Neuronal stem cell (in vitro differentiated cells): ENCODE measurements at regions not wholly inside any gene's neighbourhood (a gene's known extent, or its start where the extent isn't known, plus 50 kb on each side); places are given as distances from the start of the nearest gene placed in this dataset.

Source experiments
- DNase-seq: peaks from one replicate; pipeline ENCODE4 v3.0.0-alpha.2; 2013; ENCODE audit warnings: low spot score
- H2AFZ ChIP-seq: one replicate; pipeline ENCODE4 v1.6.1; 2013; ENCODE audit warnings: mild to moderate bottlenecking, low read length, inconsistent platforms
- H2AK5ac ChIP-seq: 2 replicates; pipeline ENCODE4 v1.6.1; 2013; ENCODE audit warnings: low read depth, mild to moderate bottlenecking, inconsistent platforms, low read length, moderate library complexity, mixed read lengths
- H2BK120ac ChIP-seq: 2 replicates; pipeline ENCODE4 v1.6.1; 2013; ENCODE audit warnings: low read depth, mild to moderate bottlenecking, inconsistent platforms, low read length, moderate library complexity, mixed read lengths
- H2BK12ac ChIP-seq: one replicate; pipeline ENCODE4 v1.6.1; 2013; ENCODE audit warnings: low read length, inconsistent platforms
- H2BK15ac ChIP-seq: 2 replicates; pipeline ENCODE4 v1.6.1; 2013; ENCODE audit warnings: mild to moderate bottlenecking, low read length, inconsistent platforms, mixed read lengths
- H2BK5ac ChIP-seq: one replicate; pipeline ENCODE4 v1.6.1; 2013; ENCODE audit warnings: inconsistent platforms, mild to moderate bottlenecking, low read length, moderate library complexity
- H3K14ac ChIP-seq: one replicate; pipeline ENCODE4 v1.6.1; 2013; ENCODE audit warnings: low read length, inconsistent platforms
- H3K18ac ChIP-seq: 2 replicates; pipeline ENCODE4 v1.6.1; 2013; ENCODE audit warnings: low read length, inconsistent platforms
- H3K23ac ChIP-seq: 2 replicates; pipeline ENCODE4 v1.6.1; 2013; ENCODE audit warnings: low read depth, mild to moderate bottlenecking, mixed read lengths, low read length, inconsistent platforms; ENCODE audit not compliant: poor library complexity
- H3K27ac ChIP-seq: replicated peaks from 3 replicates; pipeline ENCODE4 v1.5.1; 2013; ENCODE audit warnings: low read length, inconsistent platforms
- H3K27me3 ChIP-seq, 3 experiments: 2 replicates each; pipeline ENCODE4 v1.6.1; 2013; ENCODE audit warnings: low read length in 3 of 3, mild to moderate bottlenecking in 2 of 3, inconsistent platforms in 1 of 3, low read depth in 1 of 3, mixed read lengths in 1 of 3, moderate library complexity in 1 of 3; ENCODE audit not compliant: control insufficient read depth in 3 of 3, insufficient read depth in 3 of 3
- H3K36me3 ChIP-seq, 2 donors: replicated peaks in 1 of 2; 2 replicates each; pipeline ENCODE4 v1.6.1; 2013; ENCODE audit warnings: low read length in 2 of 2; ENCODE audit not compliant: control insufficient read depth in 2 of 2, insufficient read depth in 2 of 2
- H3K4ac ChIP-seq: 2 replicates; pipeline ENCODE4 v1.6.1; 2013; ENCODE audit warnings: inconsistent platforms, mild to moderate bottlenecking, low read length, moderate library complexity
- H3K4me1 ChIP-seq, 2 donors: 1 replicate in 1 of 2; 2 replicates in 1 of 2; pipeline ENCODE4 v1.6.1; 2013; ENCODE audit warnings: low read length in 2 of 2, low read depth in 1 of 2; ENCODE audit not compliant: control insufficient read depth in 2 of 2, insufficient read depth in 1 of 2
- H3K4me2 ChIP-seq: one replicate; pipeline ENCODE4 v1.6.1; 2013; ENCODE audit warnings: mild to moderate bottlenecking, low read length, inconsistent platforms; ENCODE audit not compliant: insufficient read depth, poor library complexity, severe bottlenecking
- H3K4me3 ChIP-seq, 2 donors: 2 replicates each; pipeline ENCODE4 v1.5.1; 2013; ENCODE audit warnings: low read length in 2 of 2, mild to moderate bottlenecking in 2 of 2, inconsistent platforms in 1 of 2, moderate library complexity in 1 of 2
- H3K79me1 ChIP-seq: one replicate; pipeline ENCODE4 v1.6.1; 2013; ENCODE audit warnings: low read depth, mild to moderate bottlenecking, inconsistent platforms, low read length, moderate library complexity
- H3K9ac ChIP-seq: one replicate; pipeline ENCODE4 v1.6.1; 2013; ENCODE audit warnings: mild to moderate bottlenecking, low read depth, low read length, inconsistent platforms; ENCODE audit not compliant: poor library complexity
- H3K9me3 ChIP-seq, 2 donors: replicated peaks in 1 of 2; 2 replicates each; pipeline versions ENCODE3 to v1.6.1; 2013; ENCODE audit warnings: low read length in 2 of 2, mild to moderate bottlenecking in 2 of 2, inconsistent platforms in 1 of 2, low read depth in 1 of 2, mixed read lengths in 1 of 2, moderate library complexity in 1 of 2; ENCODE audit not compliant: control insufficient read depth in 2 of 2, insufficient read depth in 1 of 2
- H4K8ac ChIP-seq: one replicate; pipeline ENCODE4 v1.6.1; 2013; ENCODE audit warnings: low read depth, mild to moderate bottlenecking, inconsistent platforms, low read length, moderate library complexity
- H4K91ac ChIP-seq: one replicate; pipeline ENCODE4 v1.6.1; 2013; ENCODE audit warnings: low read length, low read depth, mild to moderate bottlenecking, inconsistent platforms; ENCODE audit not compliant: poor library complexity
- WGBS, 2 donors: extraction: QIAGEN DNeasy Blood & Tissue Kit; methylation state at CpG; one replicate each; pipeline ENCODE4 v1.1.7; 2013; ENCODE audit warnings: missing lambda C conversion rate in 2 of 2, mixed read lengths in 1 of 2; ENCODE audit not compliant: insufficient read length in 2 of 2, insufficient replicate concordance in 1 of 2; ENCODE audit errors: extremely low coverage in 2 of 2; 5-methylcytosine and 5-hydroxymethylcytosine counted together

DNA sequence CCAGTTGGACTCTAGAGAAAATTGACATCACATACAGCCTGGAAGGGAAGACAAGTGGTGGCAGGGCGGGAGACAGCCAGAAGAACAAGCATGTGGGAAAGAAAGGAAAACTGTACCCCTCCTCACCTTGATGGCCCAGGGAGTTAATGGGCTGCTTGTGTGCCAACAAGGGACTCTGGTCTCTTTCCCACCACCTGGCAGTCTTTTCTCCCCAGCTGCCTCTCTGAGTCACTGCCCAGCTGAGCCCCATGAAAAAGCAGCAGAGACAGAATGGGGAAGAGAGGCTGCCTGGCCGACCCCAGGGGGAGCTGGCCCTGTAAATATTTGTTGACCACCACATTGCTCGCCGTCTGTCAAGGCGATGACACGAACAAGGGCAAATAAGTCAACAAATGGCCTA lies 359.4 kb downstream of the ENC1 start:
- no peak overlapping the region for H3K4ac ChIP-seq
- no peak overlapping the region for H2AK5ac ChIP-seq
- H3K4me3 ChIP-seq, result no peak overlapping the region
- H2BK120ac ChIP-seq, result no peak overlapping the region
- no peaks in the 10 kb centered on the region for H3K79me1 ChIP-seq
- no peak overlapping the region for H3K23ac ChIP-seq
- no peak overlapping the region for H3K4me2 ChIP-seq
- no peak overlapping the region for H2BK5ac ChIP-seq
- H2AFZ ChIP-seq, result peak overlapping the region; percentile 19
- no peak overlapping the region for H2BK12ac ChIP-seq
- H3K27me3 ChIP-seq, result peaks cover 0 to 5% (median 0%) of the 10 kb centered on the region in 3 experiments
- no peak overlapping the region for H4K8ac ChIP-seq
- peak overlapping the region; percentile 24 for H2BK15ac ChIP-seq
- no CpG with 5 or more reads among the region's 6 CpGs for WGBS, 2 donors
- no peak overlapping the region for H3K27ac ChIP-seq
- no peak overlapping the region for H4K91ac ChIP-seq
- H3K14ac ChIP-seq, result no peak overlapping the region
- H3K9me3 ChIP-seq, result peaks cover 0 to 3% of the 10 kb centered on the region in 2 donors
- H3K18ac ChIP-seq, result no peak overlapping the region
- no peak for DNase-seq
- peaks cover 4% of the 10 kb centered on the region in 2 donors for H3K4me1 ChIP-seq
- no peaks in the 10 kb centered on the region for H3K36me3 ChIP-seq
- H3K9ac ChIP-seq, result no peak overlapping the region

GRCh38 chr5:74280306-74280705 lies 360.2 kb downstream of the ENC1 start:
- H3K9me3 ChIP-seq, result peaks cover 0 to 3% of the 10 kb centered on the region in 2 donors
- H3K4me1 ChIP-seq, result peaks cover 0 to 4% of the 10 kb centered on the region in 2 donors
- no peak overlapping the region for H2BK5ac ChIP-seq
- H2BK15ac ChIP-seq, result no peak overlapping the region
- H3K27ac ChIP-seq, result no peak overlapping the region
- H2BK12ac ChIP-seq, result no peak overlapping the region
- no peak overlapping the region for H2AK5ac ChIP-seq
- H3K9ac ChIP-seq, result no peak overlapping the region
- H3K4me2 ChIP-seq, result no peak overlapping the region
- no peak overlapping the region for H4K8ac ChIP-seq
- H3K79me1 ChIP-seq, result no peaks in the 10 kb centered on the region
- H2BK120ac ChIP-seq, result no peak overlapping the region
- no peak overlapping the region for H3K4ac ChIP-seq
- H3K4me3 ChIP-seq, result no peak overlapping the region
- H4K91ac ChIP-seq, result no peak overlapping the region
- H3K36me3 ChIP-seq, result no peaks in the 10 kb centered on the region
- no peak overlapping the region for H3K23ac ChIP-seq
- peaks cover 0 to 5% (median 0%) of the 10 kb centered on the region in 3 experiments for H3K27me3 ChIP-seq
- no CpG with 5 or more reads among the region's 1 CpG for WGBS, 2 donors
- no peak for DNase-seq
- no peak overlapping the region for H3K18ac ChIP-seq
- no peak overlapping the region for H3K14ac ChIP-seq
- no peak overlapping the region for H2AFZ ChIP-seq

DNA sequence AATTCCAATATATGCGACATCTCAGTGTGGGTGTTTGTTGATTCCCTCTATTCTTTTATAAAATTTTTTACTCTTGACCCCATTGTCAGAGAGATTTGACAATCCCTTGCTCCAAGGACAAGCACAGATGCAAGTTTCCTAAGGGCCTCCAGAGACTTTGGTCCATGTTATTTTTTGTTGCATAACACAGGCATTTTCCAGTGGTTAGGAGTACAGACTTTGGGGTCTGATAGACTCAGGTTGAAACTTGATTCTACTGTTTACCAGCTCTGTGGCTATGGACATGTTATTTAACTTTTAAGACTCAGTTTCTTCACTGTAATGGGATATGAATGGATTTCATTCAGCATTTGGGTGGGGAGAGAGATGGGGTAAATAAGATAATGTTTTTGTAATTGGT lies 361.3 kb downstream of the ENC1 start:
- H2BK15ac ChIP-seq, result no peak overlapping the region
- H2BK5ac ChIP-seq, result no peak overlapping the region
- H3K27me3 ChIP-seq, result peaks cover 0 to 5% (median 0%) of the 10 kb centered on the region in 3 experiments
- no peak overlapping the region for H2AFZ ChIP-seq
- no peak overlapping the region for H3K4me3 ChIP-seq
- H3K4me1 ChIP-seq, result peaks cover 0 to 4% of the 10 kb centered on the region in 2 donors
- H3K27ac ChIP-seq, result no peak overlapping the region
- H4K91ac ChIP-seq, result no peak overlapping the region
- no peak overlapping the region for H3K23ac ChIP-seq
- H3K14ac ChIP-seq, result no peak overlapping the region
- no peak overlapping the region for H4K8ac ChIP-seq
- no peaks in the 10 kb centered on the region for H3K36me3 ChIP-seq
- no peak for DNase-seq
- H3K4ac ChIP-seq, result no peak overlapping the region
- H3K18ac ChIP-seq, result no peak overlapping the region
- H3K4me2 ChIP-seq, result no peak overlapping the region
- H2AK5ac ChIP-seq, result no peak overlapping the region
- no peak overlapping the region for H2BK12ac ChIP-seq
- H3K9ac ChIP-seq, result no peak overlapping the region
- no peaks in the 10 kb centered on the region for H3K79me1 ChIP-seq
- no CpG with 5 or more reads among the region's 1 CpG for WGBS, 2 donors
- peaks cover 0 to 3% of the 10 kb centered on the region in 2 donors for H3K9me3 ChIP-seq
- no peak overlapping the region for H2BK120ac ChIP-seq

DNA sequence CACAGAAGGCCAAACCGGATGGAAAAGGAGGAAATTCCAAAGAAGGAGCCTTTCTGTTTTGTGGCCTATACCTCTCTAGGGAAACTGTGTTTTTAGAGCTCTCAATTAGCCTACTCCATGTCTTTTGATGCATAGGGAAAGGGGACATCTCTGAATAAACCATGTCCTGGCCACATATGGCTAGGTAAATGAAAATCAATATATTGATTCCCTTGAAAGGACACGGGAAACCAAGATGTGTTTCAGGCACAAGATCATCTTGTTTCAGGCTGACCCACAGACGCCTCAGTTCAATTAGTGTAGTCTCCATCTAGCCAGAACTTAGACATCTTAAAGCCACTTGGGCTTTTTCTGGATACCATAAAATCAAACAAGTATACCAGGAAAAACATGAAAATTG lies 363.1 kb downstream of the ENC1 start:
- H3K14ac ChIP-seq, result no peak overlapping the region
- DNase-seq, result no peak
- H3K18ac ChIP-seq, result no peak overlapping the region
- no peak overlapping the region for H3K9ac ChIP-seq
- no peak overlapping the region for H3K4me2 ChIP-seq
- no peak overlapping the region for H2BK12ac ChIP-seq
- no peak overlapping the region for H3K27ac ChIP-seq
- H3K23ac ChIP-seq, result no peak overlapping the region
- H3K36me3 ChIP-seq, result no peaks in the 10 kb centered on the region
- H2BK5ac ChIP-seq, result no peak overlapping the region
- no peak overlapping the region for H2BK15ac ChIP-seq
- peaks cover 0 to 3% of the 10 kb centered on the region in 2 donors for H3K9me3 ChIP-seq
- H3K4ac ChIP-seq, result no peak overlapping the region
- no CpG with 5 or more reads among the region's 3 CpGs for WGBS, 2 donors
- H4K91ac ChIP-seq, result no peak overlapping the region
- no peak overlapping the region for H3K4me3 ChIP-seq
- peaks cover 1 to 10% of the 10 kb centered on the region in 2 donors for H3K4me1 ChIP-seq
- H2BK120ac ChIP-seq, result no peak overlapping the region
- H3K27me3 ChIP-seq, result peaks cover 0 to 5% (median 0%) of the 10 kb centered on the region in 3 experiments
- H2AFZ ChIP-seq, result no peak overlapping the region
- no peak overlapping the region for H2AK5ac ChIP-seq
- H3K79me1 ChIP-seq, result no peaks in the 10 kb centered on the region
- H4K8ac ChIP-seq, result no peak overlapping the region
